Smooth muscle cell of the brain vasculature (primary cell): ENCODE measurements at regions not wholly inside any gene's neighbourhood (a gene's known extent, or its start where the extent isn't known, plus 50 kb on each side); places are given as distances from the start of the nearest gene placed in this dataset.

ENCODE experiments used
- DNase-seq: peaks from one replicate; pipeline ENCODE4 v3.0.0-alpha.2; 2012; ENCODE audit warnings: low read depth, low spot score

DNA sequence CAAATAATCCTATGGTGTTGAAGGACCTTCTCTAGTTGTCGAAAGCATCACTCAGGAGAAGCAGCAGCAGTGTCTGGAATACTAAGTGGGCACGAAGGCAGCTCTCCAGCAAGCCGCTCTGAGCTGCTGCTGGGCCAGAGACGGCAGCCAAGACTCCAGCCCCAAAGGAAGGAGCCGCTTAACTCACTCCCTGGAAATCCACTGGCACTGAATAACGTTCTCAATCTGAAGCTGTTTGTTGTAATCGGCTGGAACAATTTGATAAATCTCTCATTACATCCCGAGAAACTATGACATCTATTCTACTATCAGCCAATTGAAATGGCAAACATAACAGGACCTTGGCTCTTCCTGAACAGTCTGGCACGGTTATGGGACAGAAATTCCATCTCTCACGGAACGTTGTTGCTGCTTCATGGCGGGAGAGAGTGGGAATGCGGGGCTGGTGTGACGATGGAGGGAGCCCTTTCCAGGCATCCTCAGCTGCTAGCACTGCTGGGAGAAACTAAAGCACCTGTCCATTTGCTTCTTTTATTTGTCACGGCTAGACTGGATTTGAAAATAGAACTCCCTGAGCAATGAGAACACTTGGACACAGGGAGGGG, 331.5 kb upstream of the RNF32 start:
- no peak for DNase-seq

DNA sequence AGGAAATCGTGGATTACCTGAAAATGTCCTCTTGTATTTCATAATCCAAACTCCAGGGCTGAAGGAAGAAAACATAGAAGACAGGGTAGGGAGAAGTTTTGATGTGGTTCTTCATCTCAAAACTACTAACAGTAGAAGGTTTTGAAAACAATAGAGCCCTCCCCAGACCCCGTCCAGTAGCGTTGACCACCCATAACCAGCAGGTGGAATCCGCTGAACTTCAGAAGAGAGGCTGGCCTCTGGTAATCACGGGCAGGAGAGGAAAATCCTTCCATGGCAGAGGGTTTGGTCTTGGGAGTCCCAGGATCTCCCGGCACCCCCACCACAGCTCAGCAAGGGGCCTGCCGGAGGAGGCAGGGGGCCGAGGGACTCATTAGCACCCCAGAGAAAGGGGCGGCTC, 333.4 kb upstream of the RNF32 start:
- DNase-seq, result no peak

DNA sequence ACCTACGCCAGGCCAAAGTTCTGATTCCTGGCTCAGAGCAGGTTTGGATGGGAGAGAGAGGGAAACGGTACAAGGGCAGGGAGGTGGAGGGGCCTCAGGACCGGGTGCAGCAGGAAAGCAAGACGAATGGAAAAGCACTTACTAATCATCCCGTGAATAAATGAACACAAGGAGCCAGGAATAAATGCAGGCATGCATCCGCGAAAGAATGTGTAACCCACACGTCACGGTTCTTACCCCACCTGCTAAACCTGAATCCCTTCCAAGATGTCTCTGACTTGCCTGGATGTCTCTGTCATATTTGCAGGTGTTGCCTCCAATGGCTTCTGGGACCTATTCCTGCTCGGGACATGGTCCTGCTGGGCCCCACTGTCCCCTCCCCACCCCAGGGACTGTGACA, 335.2 kb upstream of the RNF32 start:
- no peak for DNase-seq

DNA sequence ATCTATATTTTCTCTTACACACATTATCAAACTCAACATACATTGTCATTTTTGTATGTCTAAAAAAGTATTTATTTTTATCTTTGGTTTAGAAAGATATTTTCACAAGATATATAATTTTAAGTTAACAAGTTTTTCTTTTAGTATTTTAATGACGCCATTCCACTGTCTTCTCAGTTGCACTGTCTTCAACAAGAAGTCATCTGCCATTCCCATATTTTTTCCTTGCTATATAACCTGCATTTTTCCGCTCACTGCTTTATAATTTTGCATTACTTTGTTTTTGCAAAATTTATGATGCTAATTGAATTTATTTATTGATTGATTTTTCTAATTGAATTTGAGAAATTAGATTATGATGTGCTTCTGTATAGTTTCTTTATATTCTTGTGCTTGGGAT, 357.8 kb upstream of the RNF32 start:
- DNase-seq, result no peak

DNA sequence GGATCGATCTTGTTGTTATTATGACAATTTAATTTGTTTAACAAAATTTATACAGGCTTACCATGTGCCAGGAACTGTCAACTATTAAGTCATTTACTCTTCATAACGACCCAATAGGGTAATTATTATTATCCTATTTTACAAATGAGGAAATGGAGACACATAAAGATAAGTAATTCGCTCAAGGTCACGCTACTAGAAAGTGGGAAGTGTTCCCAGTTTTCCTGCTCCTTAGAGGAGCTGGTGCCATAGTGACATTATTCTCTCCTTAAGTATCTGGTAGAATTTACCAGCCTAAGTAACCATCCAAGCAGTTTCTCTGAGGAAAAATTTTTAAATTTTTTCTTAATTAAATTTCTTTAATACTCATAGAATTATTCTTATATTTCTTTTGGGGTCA, 360.9 kb upstream of the RNF32 start:
- no peak for DNase-seq

DNA sequence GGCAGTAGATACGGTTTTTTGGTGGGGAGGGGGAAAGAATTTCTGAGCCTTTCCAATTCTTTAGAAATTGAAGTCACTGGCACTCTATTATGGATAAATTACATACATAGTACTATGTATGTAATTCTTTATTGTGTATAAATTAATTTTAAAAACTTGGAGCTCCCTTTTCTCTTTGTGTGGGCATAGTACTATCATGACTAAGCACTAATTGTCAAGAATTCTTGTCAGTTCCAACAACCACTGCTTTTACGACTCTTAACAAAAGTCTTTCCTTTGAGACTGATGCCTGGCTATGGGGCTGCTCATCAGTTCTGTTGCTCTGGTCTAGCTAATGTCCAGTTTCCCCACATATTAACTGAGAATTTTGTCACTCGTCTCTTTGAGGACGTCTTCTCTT, 365.3 kb upstream of the RNF32 start:
- DNase-seq, result no peak

DNA sequence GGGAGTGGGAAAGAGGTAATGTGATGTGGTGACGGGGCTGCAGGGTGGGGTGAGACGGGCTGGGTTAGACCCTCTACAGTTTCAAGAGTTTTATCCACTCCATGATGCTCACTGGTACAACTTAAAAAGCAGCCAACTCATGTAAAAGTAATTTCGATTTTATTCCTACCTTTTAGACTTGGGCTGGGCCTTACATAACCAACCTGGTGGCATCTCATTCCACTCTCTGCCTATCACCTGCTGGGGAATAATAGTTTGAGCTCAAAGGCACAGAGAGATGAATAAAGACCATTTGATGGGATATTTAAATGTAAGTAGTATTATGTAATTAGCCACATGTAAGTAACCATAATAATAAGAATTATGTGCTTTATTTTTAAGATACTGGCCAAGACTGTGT, 366.0 kb upstream of the RNF32 start:
- DNase-seq, result no peak

DNA sequence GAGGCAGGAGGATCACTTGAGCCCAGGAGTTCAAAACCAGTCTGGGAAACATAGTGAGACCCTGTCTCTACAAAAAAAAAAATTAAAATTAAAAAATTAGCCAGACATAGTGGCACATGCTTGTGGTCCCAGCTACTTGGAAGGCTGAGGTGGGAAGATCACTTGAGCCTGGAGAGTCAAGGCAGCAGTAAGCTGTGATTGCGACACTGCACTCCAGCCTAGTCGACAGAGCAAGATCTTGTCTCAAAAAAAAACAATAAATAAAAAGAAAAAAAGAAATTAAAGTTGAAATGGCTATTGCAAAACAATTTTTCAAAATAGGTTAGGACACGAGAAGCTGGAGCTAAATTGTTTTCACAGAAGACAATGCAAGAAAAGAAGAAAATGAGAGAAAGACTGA, 379.0 kb upstream of the RNF32 start:
- no peak for DNase-seq

DNA sequence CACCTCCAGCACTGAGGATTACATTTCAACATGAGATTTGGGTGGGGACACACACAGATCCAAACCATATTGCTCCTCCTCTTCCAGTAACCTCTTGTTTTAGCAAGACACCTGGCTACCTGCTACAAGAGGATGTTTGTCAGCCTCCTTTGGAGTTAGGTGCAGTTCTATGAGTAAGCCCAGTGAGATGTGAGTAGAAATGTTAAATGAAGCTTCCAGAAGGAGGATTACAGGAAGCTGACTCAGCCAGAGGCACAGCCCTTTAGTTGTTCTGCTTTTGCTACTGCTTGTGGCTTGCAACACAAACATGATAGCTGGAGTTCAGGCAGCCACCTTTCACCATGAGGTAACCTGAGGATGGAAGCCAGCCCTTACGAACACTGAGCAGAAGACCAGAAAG, 382.7 kb upstream of the RNF32 start:
- no peak for DNase-seq

DNA sequence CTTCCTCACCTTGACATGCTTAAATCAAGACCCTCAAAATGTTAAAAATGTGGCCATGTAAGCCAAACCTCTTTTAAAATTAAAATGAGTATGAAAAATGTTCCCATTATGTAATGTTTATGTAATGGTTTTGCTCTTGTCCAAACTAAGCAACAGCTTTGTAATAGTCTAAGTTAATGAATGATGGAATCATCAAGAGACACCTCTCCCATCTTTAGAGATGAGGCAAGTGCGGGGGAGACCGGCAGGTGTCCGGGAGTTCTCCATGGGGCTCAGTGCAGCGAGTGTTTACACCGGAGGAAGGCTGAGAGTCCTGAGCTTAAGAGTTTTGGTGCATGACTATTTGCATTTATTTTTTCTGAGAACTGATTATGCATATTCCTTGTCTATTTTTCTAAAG, 384.9 kb upstream of the RNF32 start:
- no peak for DNase-seq

DNA sequence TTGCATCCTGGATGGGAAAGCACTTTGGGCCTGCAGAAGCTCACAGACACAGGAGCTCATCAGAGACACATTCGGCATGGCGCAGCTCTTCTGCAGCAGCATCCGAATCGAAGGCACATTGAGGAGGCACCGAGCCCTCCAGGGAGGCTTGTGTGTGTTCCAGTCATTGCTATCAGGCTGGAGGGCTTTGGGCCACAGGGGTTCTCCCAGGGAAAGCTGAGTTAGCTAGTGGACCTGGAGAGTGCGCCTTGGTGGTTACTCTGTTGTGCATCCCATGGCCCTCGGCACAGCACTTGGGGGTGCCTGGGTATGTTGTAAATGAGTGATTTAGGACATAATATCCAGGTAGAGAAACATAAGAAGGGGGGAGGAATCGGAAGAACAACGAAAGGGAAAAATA, 388.7 kb upstream of the RNF32 start:
- DNase-seq, result no peak

DNA sequence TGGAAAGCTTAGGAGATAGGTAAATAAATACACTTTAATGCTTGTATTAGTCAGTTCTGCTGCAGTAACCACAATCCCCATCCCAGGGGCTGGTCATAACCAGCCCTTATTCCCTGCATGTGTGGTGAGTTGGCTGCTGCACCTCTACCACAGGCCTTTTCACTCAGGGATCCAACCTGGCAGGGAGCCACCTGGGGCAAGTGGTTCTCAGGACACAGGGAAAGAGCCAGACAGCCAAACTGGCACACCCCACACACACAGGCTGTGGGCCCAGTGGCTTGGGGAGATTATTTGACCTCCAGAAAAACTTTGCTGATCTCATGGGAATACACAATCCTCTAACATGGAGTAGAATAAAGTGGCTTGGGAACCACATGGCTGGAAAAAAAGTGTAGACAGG, 400.0 kb upstream of the RNF32 start:
- DNase-seq, result no peak

DNA sequence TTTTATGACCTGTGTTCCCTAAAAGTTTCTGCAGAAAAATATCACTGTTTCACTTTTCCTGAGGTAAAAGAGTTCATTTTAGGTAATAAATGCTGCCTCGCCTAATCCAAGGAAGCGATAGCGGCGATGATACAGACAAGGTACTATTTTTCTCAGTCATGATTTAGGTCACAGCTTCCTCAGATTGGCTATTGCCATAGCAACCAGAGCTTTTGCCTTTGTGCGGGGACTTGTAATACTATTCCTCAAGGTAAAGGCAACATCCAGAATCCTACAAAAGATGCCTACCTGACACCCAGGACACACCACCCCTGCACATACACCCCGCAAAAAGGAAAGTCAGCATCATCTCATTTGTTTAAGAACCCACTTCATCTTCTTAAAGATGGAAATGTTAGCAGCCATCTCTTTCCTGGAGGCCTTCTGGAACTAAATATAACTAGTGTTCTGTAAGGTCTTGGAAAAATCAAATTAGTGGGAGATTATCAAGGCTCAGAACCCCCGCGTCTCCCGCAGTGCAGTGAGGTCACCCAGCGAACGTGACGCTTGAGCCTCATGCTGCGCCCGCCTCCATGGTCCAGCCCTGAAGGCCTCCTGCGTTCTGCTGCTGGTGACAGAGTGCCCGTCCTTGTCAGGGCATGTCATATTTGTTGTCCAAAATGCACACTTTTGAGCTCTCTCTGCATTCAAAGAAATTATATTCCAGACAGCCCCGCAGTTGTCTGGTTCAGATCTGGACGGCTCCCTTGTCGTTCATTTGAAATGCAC, 402.0 kb upstream of the RNF32 start:
- DNase-seq, result no peak

DNA sequence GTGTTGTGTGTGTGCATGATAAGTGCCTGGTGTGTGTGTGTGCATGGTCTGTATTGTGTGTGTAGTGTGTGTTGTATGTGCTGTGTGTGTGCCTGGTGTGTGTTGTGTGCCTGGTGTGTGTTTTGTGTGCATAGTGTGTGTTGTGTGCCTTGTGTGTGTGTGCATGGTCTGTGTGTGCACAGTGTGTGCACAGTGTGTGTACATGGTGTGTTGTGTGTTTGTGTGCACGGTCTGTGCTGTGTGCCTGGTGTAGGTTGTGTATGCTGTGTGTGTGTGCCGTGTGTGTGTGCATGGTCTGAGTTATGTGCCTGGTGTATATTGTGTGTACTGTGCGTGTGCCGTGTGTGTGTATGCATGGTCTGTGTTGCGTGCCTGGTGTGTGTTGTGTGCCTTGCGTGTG, 403.0 kb upstream of the RNF32 start:
- DNase-seq, result no peak

DNA sequence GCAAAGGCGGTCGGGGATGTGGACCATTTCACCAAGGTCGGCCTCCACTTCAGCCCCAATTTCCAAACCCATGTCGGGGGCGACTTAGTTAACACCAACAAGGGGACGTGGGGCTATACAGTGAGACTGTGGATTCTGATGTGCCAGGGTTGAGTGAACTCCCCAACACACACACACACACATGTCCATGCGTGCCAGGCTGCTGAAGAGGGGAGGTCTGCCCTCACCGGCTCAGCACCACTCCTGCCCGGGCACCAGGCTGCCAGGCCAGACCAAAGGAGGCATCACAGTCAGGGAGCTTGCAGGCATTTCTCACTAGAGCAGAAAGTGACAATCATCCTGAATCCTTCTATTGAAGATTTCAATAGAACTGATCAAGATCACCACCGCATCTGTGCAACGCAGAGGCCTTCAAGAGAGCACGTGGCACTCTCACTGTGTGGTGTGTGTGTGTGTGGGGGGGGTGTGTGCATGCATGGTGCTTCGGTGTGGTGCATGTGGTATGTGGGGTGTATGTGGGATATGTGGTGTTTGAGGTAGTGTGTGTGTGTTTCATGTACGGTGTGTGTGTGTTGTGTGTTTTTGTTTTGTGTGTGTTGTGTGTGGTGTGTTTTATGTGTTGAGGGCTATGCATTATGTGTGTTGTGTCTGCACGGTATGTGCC, 403.5 kb upstream of the RNF32 start:
- DNase-seq, result no peak

DNA sequence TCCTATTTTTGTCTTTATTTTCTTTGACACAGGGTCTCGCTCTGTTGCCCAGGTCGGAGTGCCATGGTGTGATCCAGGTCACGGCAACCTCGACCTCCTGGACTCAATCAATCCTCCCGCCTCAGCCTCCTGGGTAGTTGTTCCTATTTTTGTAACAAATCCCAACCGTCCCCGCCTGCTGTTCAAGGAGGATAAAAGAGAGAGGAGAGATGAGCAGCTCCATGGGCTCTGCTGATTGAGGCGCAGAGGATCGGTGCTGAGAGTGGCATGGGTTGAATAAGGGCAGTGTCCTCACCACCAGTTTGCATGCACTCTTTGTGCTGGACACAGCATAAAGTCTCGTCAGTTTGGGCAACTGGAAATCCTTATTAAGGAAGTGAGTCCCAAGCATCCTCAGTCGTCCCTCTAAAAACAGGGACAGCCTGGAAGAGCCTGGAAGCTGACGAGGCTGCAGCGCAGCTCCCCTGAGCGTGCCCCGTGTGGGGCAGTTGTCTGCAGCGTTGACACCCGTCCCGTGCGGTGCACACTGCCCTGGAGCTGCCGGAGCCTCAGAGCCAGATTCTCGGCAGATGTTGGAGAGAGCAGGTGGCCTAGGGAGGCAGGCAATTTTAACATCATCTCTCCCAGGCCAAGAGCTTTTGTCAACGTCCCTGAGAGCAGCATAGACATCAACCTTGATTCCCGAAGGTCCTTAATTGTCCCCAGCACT, 404.2 kb upstream of the RNF32 start:
- no peak for DNase-seq

DNA sequence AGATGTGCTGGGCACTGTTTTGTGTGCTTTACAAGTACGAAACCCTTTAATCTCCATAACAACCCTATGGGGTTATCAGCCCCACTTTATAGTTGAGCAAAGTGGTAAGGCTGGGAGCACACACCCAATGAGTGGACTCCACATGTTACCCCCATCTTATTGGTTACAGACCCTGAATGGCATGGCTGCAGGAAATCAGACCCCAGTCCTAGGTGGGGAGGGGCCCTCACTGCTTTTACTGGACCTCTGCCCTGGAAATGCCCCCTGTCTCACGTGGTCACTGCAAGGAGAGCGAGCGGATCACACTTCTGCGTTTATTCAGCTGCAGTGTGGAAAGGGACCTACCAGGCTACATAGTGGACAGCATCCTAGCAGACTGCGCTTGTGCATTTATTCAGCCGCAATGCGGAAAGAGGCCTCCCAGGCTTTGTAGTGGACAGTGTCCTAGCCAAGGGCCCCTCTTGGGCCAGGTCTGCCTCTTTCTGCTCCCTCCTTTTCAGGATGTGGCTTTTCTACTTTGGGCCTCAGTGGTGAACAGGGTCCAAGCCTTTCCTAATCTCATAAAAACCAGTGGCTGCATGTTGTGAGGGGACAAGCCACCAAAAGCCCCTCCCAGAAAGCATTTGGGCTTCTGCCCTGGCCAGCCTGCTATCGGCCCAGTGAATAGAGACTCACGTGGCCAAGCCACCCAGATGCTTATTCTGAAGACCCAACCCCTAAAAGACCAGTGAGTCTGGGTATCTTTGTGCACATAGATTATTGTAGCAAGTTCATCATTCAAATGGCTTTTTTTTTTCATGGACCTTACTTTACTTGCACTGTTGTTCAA, 405.7 kb upstream of the RNF32 start:
- no peak for DNase-seq

DNA sequence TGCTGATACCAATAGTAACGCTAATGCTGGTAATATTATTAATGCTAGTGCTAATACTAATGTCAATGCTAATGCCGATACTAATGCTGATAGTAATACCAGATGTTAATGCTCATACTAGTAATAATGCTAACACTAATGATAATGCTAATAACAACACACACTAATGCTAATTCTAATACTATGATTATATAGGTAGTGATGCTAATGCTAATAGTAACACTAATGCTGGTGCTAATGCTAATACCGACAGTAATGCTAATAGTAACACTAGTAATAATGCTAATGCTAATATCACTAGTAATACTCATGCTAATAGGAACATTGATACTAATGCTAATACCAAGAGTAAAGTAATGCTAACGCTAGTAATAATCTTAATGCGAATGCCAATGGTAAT, 406.4 kb upstream of the RNF32 start:
- DNase-seq, result no peak

DNA sequence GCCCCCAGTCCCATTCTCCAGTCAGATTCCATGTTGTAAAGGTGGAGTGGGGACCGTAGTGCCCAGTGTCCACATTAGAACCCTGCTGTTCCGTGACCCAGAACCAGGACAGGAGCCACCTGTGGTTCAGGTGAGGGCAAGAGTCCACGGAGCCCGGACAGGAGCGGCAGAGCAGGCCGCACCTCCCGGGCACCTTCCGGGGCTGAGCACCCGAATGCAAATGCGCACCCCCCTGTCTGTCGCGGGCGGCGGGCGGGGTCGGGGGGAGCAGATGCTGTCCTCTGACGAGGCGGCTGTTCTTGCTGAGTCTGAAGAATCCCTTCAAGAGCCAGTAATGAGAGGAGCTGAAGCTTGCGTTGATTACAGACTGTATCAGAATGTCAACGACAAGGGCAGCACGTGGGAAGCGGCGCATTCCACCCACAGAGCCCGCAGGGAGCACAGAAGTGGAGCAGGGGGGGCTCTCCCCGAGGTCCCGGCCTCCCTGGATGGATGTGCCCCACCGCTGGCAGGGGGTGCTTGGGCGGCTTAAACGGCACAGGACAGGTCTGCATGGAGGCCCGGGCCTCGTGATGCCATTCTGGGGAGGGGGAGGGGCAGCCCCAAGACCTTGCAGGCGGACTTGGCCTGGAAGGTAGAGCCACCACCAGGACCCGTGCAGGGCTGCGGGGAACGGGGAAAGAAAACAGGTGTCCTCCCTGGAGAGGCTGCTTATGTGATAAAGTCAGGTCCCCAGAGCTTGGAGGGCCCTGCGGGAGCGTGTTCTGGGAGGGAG, 407.5 kb upstream of the RNF32 start:
- no peak for DNase-seq

DNA sequence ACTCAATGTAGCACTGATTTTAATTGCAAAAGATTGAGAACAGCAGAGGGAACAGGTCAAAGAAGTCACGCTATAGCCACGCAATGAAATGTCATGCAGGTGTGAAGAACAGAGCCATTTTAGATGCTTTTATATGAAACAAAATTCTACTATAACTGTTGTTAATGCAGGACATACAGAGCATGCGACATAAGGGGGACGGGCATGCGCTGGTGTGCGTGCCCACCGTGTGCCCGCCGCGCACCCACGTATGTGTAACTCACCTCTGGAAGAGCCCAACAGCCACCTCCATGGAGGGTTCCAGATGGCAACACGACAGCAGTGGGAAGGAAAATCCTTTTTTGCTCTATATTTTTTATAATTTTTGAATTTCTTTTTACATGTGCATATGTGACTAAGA, 410.0 kb upstream of the RNF32 start:
- no peak for DNase-seq

DNA sequence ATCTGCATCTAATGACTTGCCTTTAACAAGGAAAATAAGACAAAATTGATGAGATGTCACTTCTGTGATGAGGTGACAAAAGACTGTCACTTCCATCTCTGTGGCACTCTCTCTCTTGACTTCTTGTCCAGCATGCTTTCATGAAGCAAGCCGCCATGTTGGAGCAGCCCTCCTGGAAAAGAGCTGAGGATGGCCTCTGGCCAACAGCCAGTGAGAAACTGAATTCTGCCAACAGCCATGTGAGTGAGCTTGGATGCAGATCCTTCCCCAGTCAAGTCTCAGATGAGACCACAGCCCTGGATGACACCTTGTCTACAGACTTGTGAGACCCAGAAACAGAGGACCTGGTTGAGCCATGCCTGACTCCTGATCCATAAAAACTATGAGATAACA, 412.6 kb upstream of the SHH start:
- DNase-seq, result no peak
